HepG2 (cell line): ENCODE measurements at regions not wholly inside any gene's neighbourhood (a gene's known extent, or its start where the extent isn't known, plus 50 kb on each side); places are given as distances from the start of the nearest gene placed in this dataset.

Source experiments
- CC2D1A ChIP-seq: sonication (generic); formaldehyde crosslinking; IDR thresholded peaks from 2 replicates; pipeline ENCODE4 v1.8.1; 2023; ENCODE audit warnings: mild to moderate bottlenecking, missing genetic modification reagents
- ETV5 ChIP-seq: IDR thresholded peaks from 2 replicates; pipeline ENCODE4 v1.6.1; 2018; ENCODE audit warnings: missing biosample characterization, missing genetic modification reagents, inconsistent platforms, borderline replicate concordance
- FOXA1 ChIP-seq, 2 experiments: fragments of 450-650 bp in 1 of 2; sonication (generic) in 1 of 2; formaldehyde crosslinking in 1 of 2; IDR thresholded peaks; 2 replicates each; pipeline versions ENCODE4 v1.4.0 to v1.6.1; 2016 to 2020; ENCODE audit warnings: missing genetic modification reagents in 1 of 2
- HDAC6 ChIP-seq: fragments of 200-600 bp; sonication (generic); IDR thresholded peaks from 2 replicates; pipeline ENCODE4 v1.7.0; 2017; ENCODE audit warnings: mild to moderate bottlenecking, antibody characterized with exemption, low read length, low read depth
- JUND ChIP-seq: sonication (generic); formaldehyde crosslinking; IDR thresholded peaks from 2 replicates; pipeline ENCODE4 v1.8.0; 2022; ENCODE audit warnings: mild to moderate bottlenecking, missing genetic modification reagents
- NFIC ChIP-seq: IDR thresholded peaks from 2 replicates; pipeline ENCODE4 v1.6.1; 2012; ENCODE audit warnings: mild to moderate bottlenecking, low read length, inconsistent platforms
- RNF2 ChIP-seq: fragments of 450-650 bp; conservative IDR thresholded peaks from 2 replicates; pipeline ENCODE4 v1.6.1; 2016; ENCODE audit warnings: low read depth
- SRF ChIP-seq: IDR thresholded peaks from 2 replicates; pipeline ENCODE4 v1.6.1; 2011; ENCODE audit warnings: mild to moderate bottlenecking, low read depth, low read length, moderate library complexity
- TRIM24 ChIP-seq: sonication (generic); formaldehyde crosslinking; IDR thresholded peaks from 2 replicates; pipeline ENCODE4 v1.8.0; 2022; ENCODE audit warnings: mild to moderate bottlenecking, missing genetic modification reagents
- TF ChIP-seq, protein P1 (sequence below): sonication (generic); formaldehyde crosslinking; IDR thresholded peaks from 2 replicates; pipeline ENCODE4 v1.9.0; 2022; ENCODE audit warnings: missing genetic modification reagents, mild to moderate bottlenecking, borderline replicate concordance
- TF ChIP-seq, protein P2 (sequence below): IDR thresholded peaks from 2 replicates; pipeline ENCODE4 v1.6.1; 2016; ENCODE audit warnings: mild to moderate bottlenecking
- TF ChIP-seq, protein P3 (sequence below): sonication (generic); formaldehyde crosslinking; IDR thresholded peaks from 2 replicates; pipeline ENCODE4 v1.4.0; 2020; ENCODE audit warnings: missing genetic modification reagents
- TF ChIP-seq, protein P4 (sequence below): sonication (generic); formaldehyde crosslinking; IDR thresholded peaks from 2 replicates; pipeline ENCODE4 v1.5.0; 2020; ENCODE audit warnings: mild to moderate bottlenecking, missing genetic modification reagents, moderate library complexity

DNA sequence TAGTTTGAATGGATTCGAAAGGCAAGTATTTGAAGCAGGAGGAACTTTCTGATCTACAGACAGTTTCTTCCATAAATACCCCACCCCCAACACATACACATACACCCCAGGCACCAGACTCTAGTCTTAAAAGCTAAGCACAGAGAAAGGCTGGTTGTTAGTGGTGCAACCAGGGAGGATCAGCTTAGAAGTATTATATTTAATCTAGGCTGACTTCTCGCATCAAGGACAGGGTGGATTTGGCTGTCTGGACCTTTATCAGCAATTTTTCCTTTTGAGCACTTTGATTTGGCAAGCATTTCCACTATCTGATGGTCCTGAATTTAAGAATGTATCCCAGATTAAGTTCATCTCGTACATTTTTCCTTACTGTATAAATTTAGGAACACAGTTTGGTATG is 1489.8 kb upstream of the FLRT2 start:
- no peak for TF ChIP-seq CC2D1A (CRISPR knock-in tag)
- no peak for TF ChIP-seq ETV5 (CRISPR knock-in tag)
- TF ChIP-seq, protein P1, sequence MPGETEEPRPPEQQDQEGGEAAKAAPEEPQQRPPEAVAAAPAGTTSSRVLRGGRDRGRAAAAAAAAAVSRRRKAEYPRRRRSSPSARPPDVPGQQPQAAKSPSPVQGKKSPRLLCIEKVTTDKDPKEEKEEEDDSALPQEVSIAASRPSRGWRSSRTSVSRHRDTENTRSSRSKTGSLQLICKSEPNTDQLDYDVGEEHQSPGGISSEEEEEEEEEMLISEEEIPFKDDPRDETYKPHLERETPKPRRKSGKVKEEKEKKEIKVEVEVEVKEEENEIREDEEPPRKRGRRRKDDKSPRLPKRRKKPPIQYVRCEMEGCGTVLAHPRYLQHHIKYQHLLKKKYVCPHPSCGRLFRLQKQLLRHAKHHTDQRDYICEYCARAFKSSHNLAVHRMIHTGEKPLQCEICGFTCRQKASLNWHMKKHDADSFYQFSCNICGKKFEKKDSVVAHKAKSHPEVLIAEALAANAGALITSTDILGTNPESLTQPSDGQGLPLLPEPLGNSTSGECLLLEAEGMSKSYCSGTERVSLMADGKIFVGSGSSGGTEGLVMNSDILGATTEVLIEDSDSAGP (CRISPR knock-in tag) = no peak
- TF ChIP-seq, protein P2, sequence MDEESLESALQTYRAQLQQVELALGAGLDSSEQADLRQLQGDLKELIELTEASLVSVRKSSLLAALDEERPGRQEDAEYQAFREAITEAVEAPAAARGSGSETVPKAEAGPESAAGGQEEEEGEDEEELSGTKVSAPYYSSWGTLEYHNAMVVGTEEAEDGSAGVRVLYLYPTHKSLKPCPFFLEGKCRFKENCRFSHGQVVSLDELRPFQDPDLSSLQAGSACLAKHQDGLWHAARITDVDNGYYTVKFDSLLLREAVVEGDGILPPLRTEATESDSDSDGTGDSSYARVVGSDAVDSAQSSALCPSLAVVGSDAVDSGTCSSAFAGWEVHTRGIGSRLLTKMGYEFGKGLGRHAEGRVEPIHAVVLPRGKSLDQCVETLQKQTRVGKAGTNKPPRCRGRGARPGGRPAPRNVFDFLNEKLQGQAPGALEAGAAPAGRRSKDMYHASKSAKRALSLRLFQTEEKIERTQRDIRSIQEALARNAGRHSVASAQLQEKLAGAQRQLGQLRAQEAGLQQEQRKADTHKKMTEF (CRISPR knock-in tag) = no peak
- TF ChIP-seq JUND (CRISPR knock-in tag) = no peak
- TF ChIP-seq NFIC = no peak
- TF ChIP-seq, protein P3, sequence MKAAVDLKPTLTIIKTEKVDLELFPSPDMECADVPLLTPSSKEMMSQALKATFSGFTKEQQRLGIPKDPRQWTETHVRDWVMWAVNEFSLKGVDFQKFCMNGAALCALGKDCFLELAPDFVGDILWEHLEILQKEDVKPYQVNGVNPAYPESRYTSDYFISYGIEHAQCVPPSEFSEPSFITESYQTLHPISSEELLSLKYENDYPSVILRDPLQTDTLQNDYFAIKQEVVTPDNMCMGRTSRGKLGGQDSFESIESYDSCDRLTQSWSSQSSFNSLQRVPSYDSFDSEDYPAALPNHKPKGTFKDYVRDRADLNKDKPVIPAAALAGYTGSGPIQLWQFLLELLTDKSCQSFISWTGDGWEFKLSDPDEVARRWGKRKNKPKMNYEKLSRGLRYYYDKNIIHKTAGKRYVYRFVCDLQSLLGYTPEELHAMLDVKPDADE = no peak
- TF ChIP-seq, protein P4, sequence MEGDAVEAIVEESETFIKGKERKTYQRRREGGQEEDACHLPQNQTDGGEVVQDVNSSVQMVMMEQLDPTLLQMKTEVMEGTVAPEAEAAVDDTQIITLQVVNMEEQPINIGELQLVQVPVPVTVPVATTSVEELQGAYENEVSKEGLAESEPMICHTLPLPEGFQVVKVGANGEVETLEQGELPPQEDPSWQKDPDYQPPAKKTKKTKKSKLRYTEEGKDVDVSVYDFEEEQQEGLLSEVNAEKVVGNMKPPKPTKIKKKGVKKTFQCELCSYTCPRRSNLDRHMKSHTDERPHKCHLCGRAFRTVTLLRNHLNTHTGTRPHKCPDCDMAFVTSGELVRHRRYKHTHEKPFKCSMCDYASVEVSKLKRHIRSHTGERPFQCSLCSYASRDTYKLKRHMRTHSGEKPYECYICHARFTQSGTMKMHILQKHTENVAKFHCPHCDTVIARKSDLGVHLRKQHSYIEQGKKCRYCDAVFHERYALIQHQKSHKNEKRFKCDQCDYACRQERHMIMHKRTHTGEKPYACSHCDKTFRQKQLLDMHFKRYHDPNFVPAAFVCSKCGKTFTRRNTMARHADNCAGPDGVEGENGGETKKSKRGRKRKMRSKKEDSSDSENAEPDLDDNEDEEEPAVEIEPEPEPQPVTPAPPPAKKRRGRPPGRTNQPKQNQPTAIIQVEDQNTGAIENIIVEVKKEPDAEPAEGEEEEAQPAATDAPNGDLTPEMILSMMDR (CRISPR knock-in tag) = no peak
- no peak for TF ChIP-seq RNF2
- TF ChIP-seq TRIM24 (CRISPR knock-in tag) = no peak
- no peak for TF ChIP-seq HDAC6
- no peak for TF ChIP-seq FOXA1 (IDR thresholded peaks at IDR 0.05)
- TF ChIP-seq FOXA1 (CRISPR knock-in tag; IDR thresholded peaks at IDR 0.05) = no peak
- TF ChIP-seq SRF = no peak
